ENCODE measurements at regions not wholly inside any gene's neighbourhood (a gene's known extent, or its start where the extent isn't known, plus 50 kb on each side); places are given as distances from the start of the nearest gene placed in this dataset.
A peak's percentile ranks its signal among the peaks of the same experiment; 100 is the strongest.
"Not testable (repeated sequence)": the region's sequence is repeated elsewhere in the genome, so short reads cannot be mapped to it uniquely, and the experiment has no call there.

- peak; percentile 92 for DNase-seq (ENCODE audit: low read depth)
Measured at GRCh38 chr6:142635130-142635529, 309.8 kb downstream of the HIVEP2 start.

GRCh38 chr6:142637624-142638351, 307.2 kb downstream of the HIVEP2 start:
- peak; percentile 43 for DNase-seq (ENCODE audit: low read depth)

- peak; percentile 78 for DNase-seq (ENCODE audit: low read depth)
Measured at GRCh38 chr6:142642651-142643050, 302.3 kb downstream of the HIVEP2 start.

DNA sequence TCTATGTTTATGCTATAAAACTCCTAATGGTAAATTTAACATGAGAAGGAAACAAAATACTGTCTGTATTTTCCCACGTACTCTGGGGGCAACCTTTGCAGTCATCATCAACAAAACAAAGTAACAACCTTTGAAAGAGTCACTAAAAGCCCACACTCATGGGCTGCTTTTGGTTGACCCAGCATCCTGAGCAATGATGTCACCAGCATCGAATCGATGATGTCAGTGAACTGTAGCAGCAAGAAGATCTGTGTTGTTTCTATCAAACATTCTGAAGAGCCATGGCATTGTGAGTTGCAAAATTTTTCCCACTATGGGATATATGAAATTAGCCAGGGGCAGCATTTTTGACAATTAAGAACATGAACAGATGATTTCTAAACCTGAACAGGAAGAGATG, 300.1 kb downstream of the HIVEP2 start:
- DNase-seq (ENCODE audit: low read depth) = no peak

DNA sequence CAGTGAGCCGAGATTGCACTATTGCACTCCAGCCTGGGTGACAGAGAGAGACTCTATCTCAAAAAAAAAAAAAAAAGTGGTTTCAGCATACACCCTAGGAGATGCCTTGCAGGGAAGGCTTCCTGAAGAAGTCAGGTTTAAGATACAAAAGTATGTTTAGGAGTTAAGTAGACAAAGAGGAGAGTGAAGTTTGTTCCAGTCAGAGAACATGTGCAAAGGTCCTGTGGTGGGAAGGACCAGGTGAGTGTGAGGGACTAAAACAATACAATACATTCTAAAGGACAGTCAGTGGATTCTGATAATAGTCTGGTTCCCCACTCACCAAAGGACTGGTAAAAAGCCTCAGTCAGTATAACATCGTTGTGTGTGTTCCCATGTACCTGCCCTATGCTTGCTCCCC, 299.3 kb downstream of the HIVEP2 start:
- DNase-seq (ENCODE audit: low read depth) = no peak

GRCh38 chr6:142647449-142648035, 297.4 kb downstream of the HIVEP2 start:
- DNase-seq (ENCODE audit: low read depth) = no peak

DNA sequence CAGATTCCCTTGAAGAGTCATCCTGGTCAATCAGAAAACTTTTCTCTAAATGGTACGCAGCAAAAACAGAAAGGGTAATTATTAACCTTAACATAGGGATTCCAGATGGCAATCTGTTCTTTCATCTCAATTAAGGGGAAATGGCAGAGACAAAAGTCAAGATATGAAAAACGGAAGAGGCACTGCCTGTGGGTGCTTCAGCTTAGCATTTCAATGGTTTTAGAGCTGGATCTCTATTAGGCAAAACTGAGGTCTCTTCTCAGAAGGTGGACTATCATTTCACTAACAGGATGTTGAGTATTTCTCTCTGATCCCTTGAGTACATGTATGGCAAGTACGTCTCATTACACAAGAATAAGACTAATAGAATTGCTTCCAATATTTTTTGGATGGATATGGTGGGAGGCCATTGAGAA, 296.9 kb downstream of the HIVEP2 start:
- DNase-seq (ENCODE audit: low read depth) = no peak

DNA sequence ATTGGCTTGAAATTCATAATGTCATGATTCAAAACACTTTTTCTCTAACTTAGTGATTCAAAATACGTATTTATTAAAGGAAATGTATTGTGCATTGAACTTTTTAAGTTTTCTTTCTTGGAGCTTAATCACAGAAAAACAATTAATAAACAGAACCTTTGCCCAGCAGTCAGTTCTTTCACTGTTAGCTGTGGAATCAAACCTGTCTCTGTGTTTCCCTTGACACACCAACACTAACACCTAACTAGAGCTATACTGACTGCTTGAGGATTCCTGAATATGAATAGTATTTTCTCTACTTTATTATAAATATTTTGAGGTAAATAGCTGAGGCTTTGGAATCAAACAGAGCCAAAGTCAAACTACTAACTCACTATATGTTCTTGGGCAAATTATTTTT, 296.4 kb downstream of the HIVEP2 start:
- no peak for DNase-seq (ENCODE audit: low read depth)

- not testable (repeated sequence) for DNase-seq (ENCODE audit: low read depth)
Measured at GRCh38 chr6:142649438-142650234, 295.3 kb downstream of the HIVEP2 start.

DNA sequence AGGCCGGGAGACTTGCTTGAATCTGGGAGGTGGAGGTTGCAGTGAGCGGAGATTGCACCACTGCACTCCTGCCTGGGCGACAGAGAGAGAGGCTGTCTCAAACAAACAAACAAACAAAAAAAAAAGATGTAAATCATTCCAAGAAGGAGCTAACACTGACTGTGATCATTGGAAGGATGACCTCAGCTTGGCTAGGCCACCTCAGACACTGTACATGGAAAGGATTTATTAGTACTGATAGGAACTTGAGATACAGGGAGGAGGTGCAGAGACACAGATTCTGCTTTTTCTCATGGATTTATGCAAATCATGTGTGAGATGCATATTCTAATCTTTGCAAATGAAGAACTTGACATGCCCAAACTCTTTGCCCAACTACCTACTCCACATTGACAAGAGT, 293.6 kb downstream of the HIVEP2 start:
- no peak for DNase-seq (ENCODE audit: low read depth)

GRCh38 chr6:142653710-142654420, 291.1 kb downstream of the HIVEP2 start:
- no peak for DNase-seq (ENCODE audit: low read depth)

DNA sequence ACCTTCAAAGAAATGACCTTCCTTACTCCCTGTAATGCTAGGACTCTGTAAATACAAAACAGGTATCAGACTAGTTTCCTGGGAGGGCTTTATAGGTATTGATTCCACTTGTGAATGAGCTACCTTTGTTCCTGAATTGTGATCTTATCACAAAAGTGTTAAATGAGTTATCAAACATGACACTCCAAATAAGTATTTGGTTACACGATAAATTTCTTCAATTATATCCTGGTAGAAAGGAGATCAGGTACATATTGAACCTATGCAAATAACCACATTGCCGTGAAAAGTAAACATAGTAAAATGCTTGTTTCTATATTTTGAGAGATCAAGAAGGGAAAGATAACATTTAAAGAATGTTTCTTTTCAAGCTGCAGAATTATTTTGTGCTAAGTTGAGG, 285.3 kb downstream of the HIVEP2 start:
- DNase-seq (ENCODE audit: low read depth) = no peak

- DNase-seq (ENCODE audit: low read depth) = no peak
Measured at GRCh38 chr6:142665393-142665792, 279.6 kb downstream of the HIVEP2 start.

GRCh38 chr6:142666599-142667185, 278.3 kb downstream of the HIVEP2 start:
- no peak for DNase-seq (ENCODE audit: low read depth)

DNA sequence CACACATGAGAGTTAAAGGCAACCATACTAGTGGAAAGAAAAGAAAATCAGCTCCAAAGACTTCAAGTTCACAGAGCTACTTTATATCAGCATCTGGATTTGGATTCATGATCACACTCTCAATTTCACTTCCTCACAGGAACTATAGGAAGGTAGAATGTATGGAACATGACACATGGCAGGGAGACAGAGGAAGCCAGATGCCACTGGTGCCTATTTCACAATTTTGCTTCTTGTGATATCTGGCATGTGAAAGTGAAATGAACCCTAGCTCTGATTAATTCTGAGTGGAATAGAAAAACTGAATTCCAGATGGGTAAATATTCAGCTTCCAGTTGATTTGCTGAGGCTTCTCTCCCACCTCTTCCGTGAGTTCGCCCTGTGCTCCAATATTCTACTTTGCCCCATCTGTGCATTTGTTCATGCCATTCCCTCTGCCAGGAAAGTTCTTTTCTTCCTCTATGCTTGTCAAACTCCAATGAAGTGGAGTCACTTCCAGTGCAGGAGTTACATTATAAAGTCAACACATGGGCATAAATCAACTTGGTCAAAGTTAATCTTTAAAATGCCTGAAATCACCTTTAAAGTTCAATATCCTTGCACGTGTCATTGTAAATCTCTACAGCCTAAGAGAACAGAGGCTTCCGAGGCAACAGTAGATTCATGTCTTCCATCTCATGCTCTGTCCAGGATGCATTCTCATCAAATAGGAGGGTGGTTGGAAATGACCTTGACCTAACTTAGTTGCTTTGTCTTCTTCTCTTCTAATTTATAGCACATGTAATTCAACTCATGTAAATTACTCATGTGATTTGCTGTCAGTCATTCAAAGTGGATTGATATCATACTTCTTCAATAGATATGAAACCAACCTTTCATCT, 275.3 kb downstream of the HIVEP2 start:
- DNase-seq (ENCODE audit: low read depth) = no peak

GRCh38 chr6:142671791-142672190, 273.2 kb downstream of the HIVEP2 start:
- DNase-seq (ENCODE audit: low read depth) = no peak

DNA sequence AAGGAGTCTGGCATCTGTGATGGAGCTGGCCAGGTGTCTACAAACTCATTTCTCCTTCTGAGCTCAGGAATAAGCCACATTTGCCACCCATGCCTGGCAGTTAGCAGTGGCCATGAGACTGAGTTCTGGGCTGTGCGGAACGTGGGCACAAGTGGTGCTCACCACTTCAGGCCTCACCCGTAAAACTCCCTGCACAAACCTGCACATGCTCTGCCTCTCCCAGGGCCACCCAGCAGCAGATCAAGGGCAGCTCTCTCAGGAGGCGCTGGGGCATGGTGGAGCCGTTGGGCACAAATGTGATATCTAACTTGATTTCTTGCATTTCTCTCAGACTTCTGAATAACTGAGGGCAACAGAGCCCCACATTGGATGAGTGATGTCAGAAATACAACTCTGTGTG, 269.5 kb downstream of the HIVEP2 start:
- no peak for DNase-seq (ENCODE audit: low read depth)

DNA sequence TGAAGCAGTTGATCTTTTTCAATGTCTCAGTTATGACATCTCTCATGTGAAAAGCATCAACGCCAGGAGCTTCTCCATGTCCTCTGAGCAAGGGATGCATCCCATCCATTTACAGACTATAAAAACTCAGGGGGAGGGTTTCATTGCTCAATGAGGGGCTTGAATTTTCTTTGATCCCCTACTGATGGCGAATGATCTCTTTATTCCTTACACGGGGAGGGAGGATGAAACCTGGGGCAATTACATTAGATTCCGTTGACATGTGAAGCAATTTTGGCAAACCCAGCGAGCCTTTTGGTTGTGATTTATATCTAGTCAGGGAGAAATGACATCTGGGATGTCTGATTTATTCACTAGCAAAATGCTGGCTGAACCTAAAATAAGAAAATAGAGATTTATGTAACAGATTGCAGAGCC, 268.9 kb downstream of the HIVEP2 start:
- no peak for DNase-seq (ENCODE audit: low read depth)

DNA sequence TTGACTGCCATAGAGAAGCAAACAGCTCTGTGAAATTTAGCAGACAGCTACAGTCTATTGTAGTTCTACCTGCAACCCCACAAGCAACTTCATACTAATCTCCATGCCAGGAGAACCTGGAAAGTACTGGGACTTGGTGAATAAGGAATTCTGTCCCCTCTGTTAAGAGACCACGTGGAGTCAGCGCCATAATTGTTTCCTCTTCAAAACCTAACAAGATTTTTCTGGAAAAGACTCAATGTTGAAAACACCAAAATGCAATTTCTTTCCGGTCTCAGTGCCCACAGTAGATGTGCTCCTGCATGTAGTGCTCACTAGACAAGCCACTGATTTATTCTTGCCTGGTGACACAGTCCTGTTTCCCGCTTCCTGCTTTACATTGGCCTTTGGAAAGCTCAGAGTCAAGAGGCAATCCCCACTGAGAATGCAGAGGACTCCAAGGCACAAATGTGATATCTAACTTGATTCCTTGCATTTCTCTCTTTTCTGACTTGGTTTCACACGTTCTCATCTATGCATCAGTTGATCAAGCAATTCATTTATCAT, 268.3 kb downstream of the HIVEP2 start:
- no peak for DNase-seq (ENCODE audit: low read depth)

DNA sequence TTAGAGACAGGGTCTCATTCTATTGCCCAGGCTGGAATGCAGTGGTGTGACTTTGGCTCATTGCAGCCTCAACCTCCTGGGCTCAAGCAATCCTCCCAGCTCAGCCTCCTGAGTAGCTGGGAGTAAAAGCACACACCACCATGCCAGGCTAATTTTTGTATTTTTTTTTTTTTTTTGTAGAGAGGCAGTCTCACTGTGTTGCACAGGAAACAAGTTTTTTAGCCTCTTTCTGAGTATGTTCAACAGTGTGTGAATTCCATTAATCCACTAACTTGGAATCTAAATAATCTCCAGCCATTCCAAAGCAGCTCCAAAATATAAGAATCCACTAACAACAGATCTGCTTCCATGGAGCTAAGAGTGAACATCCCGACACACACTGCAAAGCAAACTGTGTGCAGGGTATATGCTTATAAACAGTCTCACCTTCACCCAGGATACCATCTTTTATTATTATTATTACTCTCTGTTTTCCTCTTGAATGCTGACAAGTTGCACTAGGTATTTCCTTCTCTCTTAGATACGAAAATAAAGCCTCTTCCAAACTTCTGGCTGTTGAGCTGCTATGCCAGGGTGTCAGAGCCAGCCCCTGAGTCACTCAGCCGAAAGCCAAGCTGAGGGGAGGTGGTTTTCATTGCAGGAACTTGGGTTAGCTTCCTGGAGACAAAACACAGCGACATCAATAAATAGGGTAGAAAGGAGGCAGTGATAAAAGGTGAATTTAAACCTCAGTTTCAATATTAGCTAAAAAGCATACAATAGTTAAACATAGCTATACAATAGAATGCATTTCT, 264.9 kb downstream of the HIVEP2 start:
- DNase-seq (ENCODE audit: low read depth) = peak; percentile 87

Data from M059J (cell line).